GM15510 (cell line): ENCODE measurements at regions not wholly inside any gene's neighbourhood (a gene's known extent, or its start where the extent isn't known, plus 50 kb on each side); places are given as distances from the start of the nearest gene placed in this dataset.
A peak's percentile ranks its signal among the peaks of the same experiment; 100 is the strongest.

ENCODE experiments used
- POLR2A ChIP-seq: IDR thresholded peaks from 3 replicates; pipeline ENCODE4 v1.6.1; 2011; ENCODE audit warnings: borderline replicate concordance; ENCODE audit not compliant: insufficient read length; ENCODE audit errors: extremely low read depth

DNA sequence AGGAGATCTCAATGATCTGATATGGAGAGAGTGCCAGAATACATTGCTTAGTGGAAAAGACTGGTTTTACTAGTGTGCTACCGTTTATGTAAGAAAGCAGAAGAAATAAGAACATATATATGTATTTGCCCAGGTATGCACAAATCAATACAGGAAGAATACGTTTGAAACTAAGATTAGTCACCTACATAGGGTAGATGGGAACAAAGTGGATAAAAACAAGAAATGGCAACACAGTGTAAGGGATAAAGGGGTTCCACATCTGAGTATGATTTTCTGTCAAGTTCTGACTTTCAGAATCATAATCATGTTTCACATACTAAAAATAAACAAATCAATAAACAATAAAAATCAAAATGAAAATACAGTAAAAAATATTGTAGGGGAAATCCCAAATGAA is 148.6 kb upstream of the NAMPT start:
- TF ChIP-seq POLR2A: no peak

DNA sequence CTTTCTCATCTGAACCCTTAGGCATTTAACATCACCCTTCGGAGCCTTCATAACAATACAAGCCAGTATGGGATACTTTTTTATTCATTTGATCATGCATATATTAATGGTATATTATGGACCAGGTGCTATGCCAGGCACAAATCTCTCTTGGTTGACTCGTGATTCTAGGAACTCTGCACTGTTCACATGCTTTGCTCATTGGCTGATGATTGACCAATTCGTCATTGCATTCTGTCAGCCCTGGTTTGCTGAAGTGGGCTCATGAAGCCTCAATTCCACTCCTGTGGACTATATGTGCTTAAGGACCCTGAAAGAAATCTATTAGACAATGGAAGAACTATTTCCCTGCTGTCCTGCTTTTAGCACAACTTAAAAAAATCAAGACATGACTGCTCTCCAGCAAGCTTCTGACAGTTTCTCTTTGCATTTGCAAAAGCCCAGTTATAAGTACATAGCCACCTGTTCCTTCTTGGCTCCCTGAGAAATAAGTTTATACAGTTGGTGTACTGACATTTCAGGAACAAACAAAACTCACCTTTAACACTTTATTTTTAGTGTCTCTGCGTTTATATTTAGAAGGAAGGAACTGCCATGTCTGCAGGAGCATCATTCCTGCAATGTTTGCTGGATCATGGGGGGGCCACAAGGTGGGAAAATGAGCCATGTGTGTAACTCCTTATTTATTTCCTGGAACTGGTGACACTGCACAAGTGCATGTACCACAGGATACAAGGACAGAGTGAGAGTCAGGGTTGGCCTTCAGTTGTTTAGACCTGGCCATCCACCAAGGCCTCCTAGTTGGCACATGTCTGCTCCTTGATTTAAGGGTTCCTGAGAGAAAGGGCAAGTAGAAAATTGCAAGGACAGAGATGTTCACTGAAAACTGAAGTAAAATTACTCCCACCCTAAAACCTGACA is 146.0 kb upstream of the NAMPT start:
- no peak for TF ChIP-seq POLR2A

DNA sequence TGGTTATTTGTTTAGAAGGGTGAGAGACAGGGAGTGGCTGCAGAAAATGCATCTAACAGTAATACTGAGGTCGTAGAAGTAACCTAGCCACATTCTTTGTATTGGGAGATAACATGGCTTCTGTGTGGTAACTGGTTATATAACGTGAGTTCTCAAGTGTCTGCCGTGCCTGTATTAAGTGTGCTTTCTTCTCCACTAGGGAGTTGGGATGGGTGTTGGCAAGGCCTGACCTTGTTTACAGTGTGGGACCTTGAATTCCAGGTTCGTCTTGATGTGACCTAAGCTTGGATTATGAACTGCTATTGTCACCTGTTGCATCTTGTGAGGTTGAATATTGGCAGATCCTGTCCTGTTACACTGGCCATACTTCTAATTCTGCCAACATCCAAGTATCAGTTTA is 145.3 kb upstream of the NAMPT start:
- no peak for TF ChIP-seq POLR2A

DNA sequence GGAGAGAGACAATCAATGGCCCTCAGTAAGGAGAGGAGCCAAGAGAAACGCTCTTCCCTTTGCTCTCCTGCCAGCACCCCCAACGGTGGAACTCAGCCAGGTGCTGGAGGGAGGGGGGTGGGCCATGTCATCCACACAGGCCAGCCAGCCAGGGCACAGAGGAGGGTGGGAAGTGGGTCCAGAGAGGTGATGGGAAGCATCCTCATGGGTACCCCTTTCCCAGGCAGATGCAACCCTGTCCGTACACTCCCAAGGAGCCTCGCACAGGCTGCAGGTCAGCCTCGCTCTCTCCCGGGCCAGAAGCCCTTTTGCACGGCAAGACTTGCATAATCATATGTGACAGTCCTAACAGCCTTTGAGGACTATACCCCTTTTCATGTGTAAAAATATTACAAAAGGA is 142.0 kb upstream of the NAMPT start:
- TF ChIP-seq POLR2A: no peak

DNA sequence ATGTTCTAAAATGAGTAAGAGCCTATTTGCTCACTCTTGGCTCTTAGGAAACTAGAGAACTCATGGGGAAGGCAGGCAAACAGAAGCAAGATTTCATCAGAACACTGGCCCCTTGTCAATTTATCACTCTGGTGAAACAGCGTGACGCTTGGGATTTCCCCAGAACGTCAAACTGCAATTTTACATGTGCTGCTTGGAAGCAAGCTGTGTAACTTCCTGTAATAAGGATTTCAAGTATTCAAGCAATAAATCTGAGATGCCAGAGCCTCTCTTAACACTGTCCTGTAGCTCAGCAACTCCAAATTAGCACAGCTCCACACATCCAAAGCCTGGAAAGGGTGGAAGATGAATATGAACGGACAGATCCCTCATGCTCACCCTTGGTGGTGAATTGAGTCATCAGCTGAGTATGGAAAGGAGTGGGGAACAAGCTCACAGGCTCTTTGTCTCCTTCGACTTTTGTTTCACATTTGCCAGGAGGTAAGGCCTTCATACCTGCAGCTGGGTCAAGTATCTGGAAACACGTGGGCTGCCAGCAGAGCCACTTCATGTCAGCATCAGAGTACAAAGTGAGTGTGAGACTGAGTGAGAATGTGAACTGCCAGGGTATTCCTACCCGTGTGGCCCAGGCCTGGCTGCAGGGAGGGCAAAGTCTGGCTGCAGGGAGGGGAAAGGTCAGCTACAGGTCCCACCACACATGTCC is 140.4 kb upstream of the NAMPT start:
- peak; percentile 20 for TF ChIP-seq POLR2A

DNA sequence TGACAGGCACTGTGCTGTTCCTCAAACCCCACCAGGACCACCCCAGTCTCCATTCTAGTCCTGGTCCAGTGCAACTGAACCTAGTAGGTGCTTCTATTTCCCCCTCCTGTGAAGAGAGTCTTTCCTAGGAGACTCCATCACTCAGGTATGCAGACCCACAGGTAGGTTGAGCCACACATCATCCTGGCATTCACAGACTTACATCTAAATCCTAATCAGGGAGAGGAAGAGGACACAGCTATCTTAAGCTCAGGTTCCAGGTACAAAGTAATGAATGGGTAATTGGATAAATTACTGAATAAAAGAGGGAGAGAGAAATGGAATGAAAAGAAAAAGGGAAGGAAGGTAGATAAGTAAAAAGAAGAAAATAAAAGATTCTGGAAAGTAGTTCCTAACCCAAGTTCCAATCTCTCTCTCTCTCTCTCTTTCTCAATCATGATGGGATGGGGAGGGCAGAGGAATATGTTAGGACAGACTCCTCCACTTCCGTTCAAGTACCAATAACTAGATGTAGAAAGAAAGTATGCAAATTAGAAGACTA is 139.8 kb upstream of the NAMPT start:
- no peak for TF ChIP-seq POLR2A

DNA sequence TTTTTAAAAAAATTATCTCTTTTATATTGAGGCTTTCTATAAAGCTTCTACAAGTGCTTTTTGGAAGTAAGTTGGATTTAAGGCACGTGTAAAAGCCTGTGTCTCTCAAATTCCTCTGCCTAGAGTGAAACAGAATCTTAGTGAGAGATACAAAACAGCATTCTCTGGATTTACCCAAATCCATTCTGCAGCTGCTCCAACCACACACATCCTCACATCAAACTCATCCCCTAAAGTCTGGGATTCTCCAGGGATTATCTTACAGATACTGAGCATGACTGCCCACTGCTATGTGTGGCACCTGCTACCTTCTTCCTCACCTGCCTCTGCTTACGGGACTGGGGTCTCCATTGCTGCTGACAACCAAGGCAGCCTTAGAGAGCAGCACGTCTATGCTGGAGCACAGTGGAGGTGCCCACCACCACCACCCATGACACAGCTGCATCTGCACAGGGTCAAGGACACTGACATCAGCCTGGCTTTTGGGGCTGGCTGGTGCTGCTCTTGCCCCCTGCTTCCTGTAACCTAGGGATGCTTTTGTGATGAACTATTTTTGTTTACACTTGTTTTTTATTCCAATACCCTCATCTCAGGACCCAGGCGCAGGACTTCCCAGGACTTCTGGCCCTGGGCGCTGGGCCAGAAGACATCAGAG is 139.2 kb upstream of the NAMPT start:
- TF ChIP-seq POLR2A: no peak

DNA sequence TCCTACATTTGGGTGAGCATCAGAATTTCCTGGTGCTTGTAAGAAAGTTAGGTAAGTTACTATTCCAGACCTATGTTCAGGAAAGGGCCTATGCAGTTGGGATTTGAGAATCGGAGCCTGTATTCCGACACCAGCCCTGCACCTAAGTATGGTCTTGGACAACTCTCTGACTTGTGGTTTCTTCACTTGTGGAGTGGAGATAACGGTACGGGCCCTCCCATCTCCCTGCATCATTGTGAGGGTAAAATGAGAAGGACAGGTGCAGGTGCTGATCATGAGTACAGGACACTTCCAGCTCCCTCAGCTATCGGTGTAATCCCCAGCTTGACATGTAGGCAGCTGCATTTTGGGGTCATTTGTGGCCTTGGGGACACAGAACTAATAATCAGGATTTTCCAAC is 138.3 kb upstream of the NAMPT start:
- TF ChIP-seq POLR2A: no peak

DNA sequence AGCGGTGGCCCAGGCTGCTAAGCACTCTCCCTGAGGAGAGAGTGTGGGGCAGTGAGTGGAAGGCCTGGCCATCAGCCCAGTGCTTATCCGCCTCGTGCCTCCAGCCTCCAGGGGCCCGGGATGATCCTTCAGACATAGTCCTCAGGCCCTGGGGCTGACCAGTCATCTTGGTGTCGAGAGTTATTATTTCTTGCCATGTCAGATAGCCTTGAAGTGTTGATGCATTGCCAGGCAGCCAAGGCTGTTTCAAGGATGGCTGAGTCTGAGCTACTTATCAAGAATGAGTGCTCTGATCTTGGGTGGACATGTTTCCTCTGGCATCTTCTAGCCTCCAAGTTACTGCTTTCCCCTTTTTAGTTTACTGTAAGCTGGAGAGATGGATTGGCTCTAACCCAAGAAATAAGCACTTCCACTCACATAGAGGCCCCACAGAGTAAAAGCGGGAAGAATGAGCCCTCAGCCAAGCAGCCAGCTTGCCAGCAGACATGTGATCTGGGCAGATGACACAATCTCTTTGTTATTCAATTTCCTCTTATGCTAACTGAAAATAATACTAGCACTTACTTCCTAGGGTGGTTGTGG is 136.5 kb upstream of the NAMPT start:
- no peak for TF ChIP-seq POLR2A

DNA sequence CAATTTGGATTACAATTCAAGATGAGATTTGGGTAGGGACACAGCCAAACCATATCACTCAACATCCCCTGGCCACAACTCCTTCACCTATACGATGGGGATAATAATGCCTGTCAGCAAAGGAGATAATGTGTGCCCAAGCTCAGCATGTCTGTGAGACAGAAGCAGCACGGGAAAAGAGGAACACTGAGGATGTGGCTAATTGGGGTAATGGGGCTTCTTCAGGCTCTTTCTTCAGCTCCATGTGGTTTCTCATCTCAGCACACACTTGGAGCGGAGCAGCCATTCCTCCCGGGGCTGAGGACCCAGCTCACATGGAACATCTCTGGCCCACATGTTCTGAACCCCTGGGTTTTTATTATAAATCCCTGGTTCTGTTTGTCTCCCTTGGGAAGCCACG is 136.0 kb upstream of the NAMPT start:
- TF ChIP-seq POLR2A: no peak

DNA sequence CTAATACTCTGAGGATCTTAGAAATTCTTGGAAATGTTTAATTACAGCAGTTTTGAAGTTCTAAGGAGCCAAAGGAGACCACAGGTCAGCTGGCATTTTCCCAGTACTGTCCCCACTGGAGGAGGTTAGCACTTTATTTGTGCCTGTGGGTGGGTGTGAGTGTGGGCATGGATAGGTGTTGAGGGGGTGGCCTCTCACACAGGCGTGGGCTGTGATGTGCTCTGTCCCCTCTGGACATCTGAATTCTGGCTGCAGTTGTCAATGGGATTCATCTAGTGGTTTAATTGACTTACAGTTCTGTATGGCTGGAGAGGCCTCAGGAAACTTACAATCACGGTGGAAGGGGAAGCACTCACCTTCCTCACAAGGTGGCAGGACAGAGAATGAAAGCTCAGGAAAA is 135.4 kb upstream of the NAMPT start:
- TF ChIP-seq POLR2A: no peak

DNA sequence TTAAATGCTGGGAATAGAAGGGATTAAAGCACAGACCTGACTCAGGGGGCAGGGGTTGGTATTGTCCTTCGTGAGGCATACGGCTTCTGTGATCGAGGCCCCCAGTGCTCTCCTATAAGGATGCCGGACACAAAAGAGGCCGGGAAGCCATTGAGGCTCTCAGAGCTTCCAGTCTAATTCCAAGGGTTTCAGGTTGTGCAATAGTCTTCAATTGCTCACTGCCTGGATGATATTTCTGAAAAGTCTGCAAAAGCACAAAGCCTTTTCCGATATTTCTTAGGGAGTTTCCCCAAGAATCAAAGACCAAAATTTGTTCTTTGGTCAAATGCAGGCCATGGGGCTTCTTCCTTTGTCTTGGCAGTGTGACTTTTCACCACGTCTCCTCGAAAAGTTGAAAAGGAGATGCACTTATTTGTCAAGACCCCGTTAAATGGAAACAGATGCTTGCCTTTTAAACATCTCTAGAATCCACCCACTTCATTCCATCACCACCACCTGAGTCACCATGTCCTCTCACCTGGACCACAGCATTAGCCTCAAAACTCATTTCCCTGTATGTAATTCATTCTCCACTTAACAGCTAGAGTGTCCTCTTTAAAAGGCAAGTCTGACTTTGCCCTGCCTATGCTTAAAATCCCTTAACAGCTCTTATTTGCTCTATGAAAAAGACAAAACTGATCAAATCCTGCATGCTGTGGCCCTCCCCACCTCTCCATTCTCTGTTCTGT is 134.8 kb upstream of the NAMPT start:
- no peak for TF ChIP-seq POLR2A

DNA sequence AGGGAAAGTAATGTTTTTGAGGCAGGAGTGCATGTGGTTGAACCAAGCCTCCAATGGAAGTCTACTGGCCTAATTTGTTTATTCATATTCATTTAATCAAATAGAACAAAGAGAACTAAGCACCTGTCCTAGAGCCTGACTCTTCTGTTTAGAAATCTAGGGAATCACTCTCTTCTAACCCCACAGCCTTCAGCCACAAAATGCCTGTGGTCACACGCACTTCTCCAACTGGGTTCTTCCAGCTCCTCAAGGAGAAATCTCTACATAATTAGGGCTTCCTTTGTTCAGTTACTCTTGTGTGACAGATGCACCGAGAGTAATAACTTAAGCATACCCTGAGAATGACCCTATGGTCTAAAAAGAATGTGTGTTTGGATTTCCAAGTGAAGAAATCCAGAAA is 133.7 kb upstream of the NAMPT start:
- no peak for TF ChIP-seq POLR2A

DNA sequence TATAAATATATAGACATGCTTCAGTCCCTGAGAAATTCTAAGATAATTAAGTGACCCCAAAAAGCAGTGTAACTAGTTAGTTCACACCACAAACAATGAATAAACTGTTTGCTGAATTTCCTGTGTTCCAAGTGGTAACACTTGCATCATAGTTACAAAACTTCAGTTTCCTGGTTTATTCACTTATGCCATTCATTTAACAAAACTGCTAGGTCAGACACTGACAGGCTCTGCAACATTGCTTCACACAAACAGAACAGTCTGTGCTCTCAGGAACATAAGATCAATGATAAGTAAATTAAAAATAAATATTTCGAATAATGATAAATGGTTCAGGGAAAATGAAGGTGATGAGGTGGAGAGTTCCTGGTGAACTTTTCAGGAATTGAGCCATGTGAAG is 133.3 kb upstream of the NAMPT start:
- TF ChIP-seq POLR2A: no peak

DNA sequence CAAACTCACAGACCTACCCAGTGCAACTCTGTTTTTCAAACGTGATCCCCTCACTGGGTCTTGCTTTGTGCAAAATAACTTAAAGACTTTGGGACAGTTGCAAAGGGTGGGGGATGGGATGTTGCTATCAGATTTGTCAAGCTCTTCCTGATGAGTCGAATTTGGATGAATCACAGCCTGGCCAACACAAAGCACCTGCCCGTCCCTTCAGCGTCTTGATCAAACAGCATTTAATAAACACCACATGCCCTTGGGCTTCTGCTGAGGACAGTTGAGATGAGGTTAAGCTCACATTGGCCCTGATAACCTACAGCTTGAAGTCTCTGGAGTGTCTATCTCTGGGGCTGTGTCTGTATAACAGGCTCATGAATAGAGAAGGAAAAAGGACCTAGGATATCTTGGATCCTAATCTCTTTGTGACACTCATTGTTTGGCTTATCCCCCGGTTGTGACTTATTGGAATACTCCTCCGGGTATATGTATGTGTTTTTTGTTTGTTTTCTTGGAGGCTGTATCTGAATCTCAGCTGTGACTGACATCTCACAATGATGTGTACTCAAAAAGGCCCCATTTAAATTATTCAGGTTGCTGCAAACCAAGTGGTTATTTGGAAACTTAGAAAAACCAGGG is 132.6 kb upstream of the NAMPT start:
- TF ChIP-seq POLR2A: no peak

DNA sequence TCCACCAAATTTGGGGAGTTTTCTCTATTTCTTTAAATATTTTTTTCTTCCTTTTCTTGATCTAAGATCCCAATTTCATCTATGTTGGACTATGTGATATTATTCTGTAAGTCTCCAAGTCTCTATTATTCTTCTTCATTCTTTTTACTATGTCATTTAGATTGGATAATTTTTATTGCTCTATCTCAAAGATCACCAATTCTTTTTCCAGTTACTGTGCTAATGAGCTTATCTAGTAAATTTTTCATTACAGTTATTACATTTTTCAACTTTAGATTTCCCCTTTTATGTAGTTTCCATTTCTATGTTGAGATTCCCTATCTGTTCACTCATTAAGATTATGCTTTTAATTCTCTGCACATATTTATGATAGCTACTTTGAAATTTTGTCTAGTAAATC is 131.6 kb upstream of the NAMPT start:
- TF ChIP-seq POLR2A: no peak
